Neutrophil (primary cell): ENCODE measurements at regions not wholly inside any gene's neighbourhood (a gene's known extent, or its start where the extent isn't known, plus 50 kb on each side); places are given as distances from the start of the nearest gene placed in this dataset.

Experiments
- H3K27ac ChIP-seq: fragments of 200-600 bp; sonication (generic); 2 replicates; pipeline ENCODE4 v1.5.1; 2016; ENCODE audit warnings: mild to moderate bottlenecking, moderate library complexity
- H3K27me3 ChIP-seq: fragments of 200-600 bp; sonication (generic); 2 replicates; pipeline ENCODE4 v1.6.0; 2016; ENCODE audit warnings: mild to moderate bottlenecking
- H3K36me3 ChIP-seq: fragments of 200-600 bp; sonication (generic); 2 replicates; pipeline ENCODE4 v1.5.1; 2017
- H3K4me1 ChIP-seq, 2 experiments: fragments of 200-600 bp in 1 of 2; sonication (generic) in 1 of 2; 1 replicate in 1 of 2; 2 replicates in 1 of 2; pipeline versions ENCODE4 v1.5.1 to v1.6.1; 2013 to 2016; ENCODE audit warnings: low read depth in 1 of 2, low read length in 1 of 2, mild to moderate bottlenecking in 1 of 2, moderate library complexity in 1 of 2; ENCODE audit not compliant: control insufficient read depth in 1 of 2, insufficient read depth in 1 of 2
- H3K4me3 ChIP-seq, 2 experiments: fragments of 200-600 bp in 1 of 2; sonication (generic) in 1 of 2; 1 replicate in 1 of 2; 2 replicates in 1 of 2; pipeline ENCODE4 v1.5.1; 2013 to 2016; ENCODE audit warnings: low read depth in 1 of 2, low read length in 1 of 2, mild to moderate bottlenecking in 1 of 2, moderate library complexity in 1 of 2
- H3K9me3 ChIP-seq: fragments of 200-600 bp; sonication (generic); 2 replicates; pipeline ENCODE4 v1.5.1; 2016
- CTCF ChIP-seq: fragments of 200-600 bp; sonication (generic); IDR thresholded peaks from 2 replicates; pipeline ENCODE4 v1.5.1; 2016; ENCODE audit warnings: antibody characterized with exemption

GRCh38 chr5:38207343-38207742, 51.0 kb upstream of the EGFLAM start:
- TF ChIP-seq CTCF, result no peak
- Histone ChIP-seq H3K27me3 (peaks cover 11% of the 10 kb centered on the region), H3K36me3 (no peaks in the 10 kb centered on the region), H3K27ac (no peak overlapping the region), H3K9me3 (no peaks in the 10 kb centered on the region), H3K4me3 (no peak overlapping the region), H3K4me1 (no peaks in the 10 kb centered on the region)

- TF ChIP-seq CTCF, result no peak
- Histone ChIP-seq H3K4me1 (no peaks in the 10 kb centered on the region), H3K9me3 (no peaks in the 10 kb centered on the region), H3K36me3 (no peaks in the 10 kb centered on the region), H3K4me3 (no peak overlapping the region), H3K27me3 (peaks cover 11% of the 10 kb centered on the region), H3K27ac (no peak overlapping the region)
Measured at GRCh38 chr5:38202741-38203140, 55.6 kb upstream of the EGFLAM start.

- Histone ChIP-seq H3K27ac (no peak overlapping the region), H3K4me3 (no peak overlapping the region), H3K4me1 (no peaks in the 10 kb centered on the region), H3K9me3 (no peaks in the 10 kb centered on the region), H3K27me3 (peaks cover 18% of the 10 kb centered on the region), H3K36me3 (no peaks in the 10 kb centered on the region)
- TF ChIP-seq CTCF, result no peak
Measured at GRCh38 chr5:38200872-38201557, 57.3 kb upstream of the EGFLAM start.

- no peaks in the 10 kb centered on the region for H3K36me3 ChIP-seq
- H3K4me3 ChIP-seq, result no peak overlapping the region
- H3K4me1 ChIP-seq, result no peaks in the 10 kb centered on the region
- no peak for TF ChIP-seq CTCF
- H3K27me3 ChIP-seq, result peaks cover 46% of the 10 kb centered on the region
- no peak overlapping the region for H3K27ac ChIP-seq
- H3K9me3 ChIP-seq, result no peaks in the 10 kb centered on the region
Measured at GRCh38 chr5:38197118-38197517, 61.2 kb upstream of the EGFLAM start.

GRCh38 chr5:38193015-38193581, 65.3 kb upstream of the EGFLAM start:
- no peak overlapping the region for H3K4me3 ChIP-seq
- H3K27ac ChIP-seq, result no peak overlapping the region
- H3K36me3 ChIP-seq, result no peaks in the 10 kb centered on the region
- no peaks in the 10 kb centered on the region for H3K4me1 ChIP-seq
- H3K9me3 ChIP-seq, result no peaks in the 10 kb centered on the region
- peaks cover 63% of the 10 kb centered on the region for H3K27me3 ChIP-seq
- TF ChIP-seq CTCF, result peak; percentile 79
